GM19372 (cell line): ENCODE measurements at regions not wholly inside any gene's neighbourhood (a gene's known extent, or its start where the extent isn't known, plus 50 kb on each side); places are given as distances from the start of the nearest gene placed in this dataset.

Experiments used
- ATAC-seq: cut with Tn5 transposase; IDR thresholded peaks from one replicate; pipeline ENCODE4 v1.9.1; 2021; ENCODE audit warnings: mild to moderate bottlenecking, low read depth, moderate library complexity; ENCODE audit not compliant: unreplicated experiment

DNA sequence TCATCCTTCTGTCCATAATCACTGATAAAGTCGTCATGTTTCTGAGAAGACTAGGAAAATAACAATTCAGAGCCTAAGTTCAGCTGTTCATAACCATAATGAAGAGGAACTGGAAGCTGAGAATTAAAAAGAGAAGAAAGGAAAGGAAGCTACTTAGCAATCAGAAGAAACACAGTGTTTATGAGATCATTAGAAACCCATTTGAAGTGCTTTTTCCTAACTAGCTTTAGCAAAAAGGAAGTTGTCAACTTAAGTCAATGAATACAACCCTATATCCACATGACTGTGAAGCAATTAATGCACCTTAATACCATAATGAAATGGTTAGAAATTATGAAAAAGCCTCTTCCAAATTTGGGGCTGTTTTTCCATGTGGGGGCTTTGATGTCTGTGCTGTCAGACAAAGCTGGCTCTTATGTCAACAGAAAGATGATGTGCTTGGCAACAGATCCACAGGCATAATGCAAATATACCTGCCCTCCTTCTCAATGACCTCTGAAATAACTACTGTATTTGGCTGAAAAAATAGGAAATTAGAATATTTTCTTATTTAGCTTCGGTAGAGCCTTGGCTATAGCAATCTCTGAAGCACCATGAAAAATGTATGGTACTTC is 463.5 kb downstream of the RASEF start:
- ATAC-seq = no peak

DNA sequence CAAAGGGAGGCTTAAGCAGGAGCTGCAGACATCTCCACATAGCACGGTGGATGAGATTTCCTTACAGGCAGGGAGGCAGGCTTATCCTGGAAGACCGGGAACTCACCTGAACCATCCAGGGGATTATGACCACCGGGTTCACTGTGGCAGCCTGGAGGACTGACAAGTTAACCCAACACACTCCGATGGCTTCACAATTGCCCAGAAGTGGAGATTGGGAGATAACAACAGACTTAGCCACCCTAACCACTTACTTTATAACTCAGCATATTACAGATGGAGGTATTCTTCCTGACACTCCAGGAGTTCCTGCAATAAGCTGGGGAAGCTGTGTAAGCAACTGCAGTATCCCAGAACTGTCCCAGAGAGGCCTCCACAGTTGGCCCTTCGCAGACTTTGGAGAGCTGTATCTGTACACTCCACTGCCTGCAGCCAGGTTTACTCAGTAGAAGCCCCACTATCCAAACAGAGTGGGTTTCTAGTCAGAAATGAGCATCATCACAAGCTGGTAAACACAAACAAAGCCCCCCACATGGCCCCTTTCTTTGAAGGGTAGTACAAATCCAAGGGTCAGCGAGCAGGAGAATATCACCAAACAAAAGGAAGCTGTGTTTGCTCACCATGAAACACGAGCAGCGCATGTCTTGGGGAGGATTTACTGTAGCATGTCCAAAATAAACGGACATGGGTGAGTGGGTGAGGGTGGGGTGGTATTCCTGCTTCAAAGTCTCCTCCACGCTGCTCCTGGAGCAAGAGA is 462.2 kb downstream of the RASEF start:
- ATAC-seq = no peak

DNA sequence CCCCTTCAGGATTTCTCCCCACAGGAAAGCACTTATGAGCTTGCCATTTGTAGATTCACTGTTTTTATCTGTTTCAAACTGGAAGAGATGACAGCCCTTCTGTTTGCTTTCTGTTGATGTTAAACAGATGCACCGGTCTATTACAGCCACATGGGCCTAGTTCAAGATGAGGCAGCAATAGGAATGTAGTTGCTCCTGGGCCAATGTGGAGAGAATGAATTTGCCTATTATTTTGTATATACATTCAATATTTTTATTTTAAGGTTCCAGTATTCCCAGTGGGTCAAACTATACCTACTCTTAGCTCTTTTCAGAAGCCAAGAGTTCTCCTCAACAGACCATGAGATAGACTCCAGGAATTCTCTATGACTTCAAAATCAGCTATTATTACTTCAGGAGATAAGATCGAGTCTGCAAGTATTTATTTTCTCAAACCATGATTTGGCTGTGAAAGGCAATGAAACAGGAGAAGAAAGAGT is 461.6 kb downstream of the RASEF start:
- no peak for ATAC-seq

DNA sequence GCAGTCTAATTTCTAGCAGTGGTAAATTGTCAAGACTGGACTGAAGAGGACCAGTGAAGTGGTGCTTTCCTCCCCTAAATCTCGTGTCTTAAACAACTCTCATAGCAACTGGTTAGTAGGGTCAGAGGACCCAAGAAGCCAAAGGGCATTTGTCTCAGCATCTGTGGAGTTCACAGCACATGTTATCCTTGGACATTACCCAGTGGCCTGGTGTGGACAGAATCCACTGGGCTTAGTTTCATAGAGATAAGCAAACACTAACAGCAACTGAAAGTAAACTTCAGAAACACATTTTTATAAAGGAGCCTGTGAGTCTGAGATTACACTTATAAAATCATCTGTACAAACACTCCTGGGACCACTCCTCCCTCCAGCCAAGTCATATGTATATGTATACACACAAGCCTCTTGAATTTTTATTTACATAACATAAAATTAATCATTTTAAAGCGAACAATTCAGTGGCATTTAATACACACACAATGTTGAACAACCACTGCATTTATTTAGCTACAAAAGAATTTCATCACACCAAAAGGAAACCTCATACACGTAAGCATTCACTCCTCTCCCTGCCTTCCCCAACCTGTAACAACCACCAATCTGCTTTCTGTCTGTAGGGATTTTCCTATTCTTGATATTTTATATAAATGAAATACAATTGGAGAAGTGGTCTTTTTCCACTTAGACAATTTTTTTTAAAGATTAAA is 457.8 kb downstream of the RASEF start:
- ATAC-seq = no peak

DNA sequence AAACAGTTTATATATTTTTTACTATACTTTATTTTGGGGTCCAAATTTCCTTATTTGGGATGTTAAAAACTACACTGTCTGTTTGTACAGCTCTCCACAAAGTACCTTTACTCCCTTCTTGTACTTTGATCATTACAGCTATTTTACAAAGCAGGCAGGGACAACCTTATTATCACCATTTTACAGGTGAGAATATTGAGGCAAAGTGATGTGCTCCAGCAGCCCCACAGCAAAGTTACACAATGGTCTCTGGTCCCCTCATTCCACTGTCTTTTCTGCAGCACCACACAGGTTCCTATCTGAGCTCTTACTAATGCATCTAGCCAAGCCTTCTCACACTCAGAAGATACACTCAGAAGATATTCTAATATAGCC is 457.3 kb downstream of the RASEF start:
- no peak for ATAC-seq

DNA sequence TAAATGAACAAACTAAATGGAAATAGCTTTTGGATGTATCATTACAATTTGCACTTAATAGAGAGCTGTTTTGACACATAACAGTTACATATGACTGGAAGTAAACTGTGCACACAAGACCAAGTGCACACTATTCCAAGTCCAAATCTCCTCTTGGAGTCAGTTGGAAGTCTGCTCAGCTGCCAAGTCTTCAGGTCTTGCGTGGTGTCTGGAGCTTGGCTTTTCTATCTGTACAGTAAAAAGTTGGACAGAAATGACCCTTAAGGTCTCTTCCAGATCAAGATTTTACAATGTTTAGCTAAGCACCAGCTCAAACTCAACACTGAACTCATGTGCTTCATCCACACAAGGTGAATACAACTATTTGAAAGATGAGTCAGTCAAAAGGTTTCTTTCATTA is 456.9 kb downstream of the RASEF start:
- no peak for ATAC-seq

DNA sequence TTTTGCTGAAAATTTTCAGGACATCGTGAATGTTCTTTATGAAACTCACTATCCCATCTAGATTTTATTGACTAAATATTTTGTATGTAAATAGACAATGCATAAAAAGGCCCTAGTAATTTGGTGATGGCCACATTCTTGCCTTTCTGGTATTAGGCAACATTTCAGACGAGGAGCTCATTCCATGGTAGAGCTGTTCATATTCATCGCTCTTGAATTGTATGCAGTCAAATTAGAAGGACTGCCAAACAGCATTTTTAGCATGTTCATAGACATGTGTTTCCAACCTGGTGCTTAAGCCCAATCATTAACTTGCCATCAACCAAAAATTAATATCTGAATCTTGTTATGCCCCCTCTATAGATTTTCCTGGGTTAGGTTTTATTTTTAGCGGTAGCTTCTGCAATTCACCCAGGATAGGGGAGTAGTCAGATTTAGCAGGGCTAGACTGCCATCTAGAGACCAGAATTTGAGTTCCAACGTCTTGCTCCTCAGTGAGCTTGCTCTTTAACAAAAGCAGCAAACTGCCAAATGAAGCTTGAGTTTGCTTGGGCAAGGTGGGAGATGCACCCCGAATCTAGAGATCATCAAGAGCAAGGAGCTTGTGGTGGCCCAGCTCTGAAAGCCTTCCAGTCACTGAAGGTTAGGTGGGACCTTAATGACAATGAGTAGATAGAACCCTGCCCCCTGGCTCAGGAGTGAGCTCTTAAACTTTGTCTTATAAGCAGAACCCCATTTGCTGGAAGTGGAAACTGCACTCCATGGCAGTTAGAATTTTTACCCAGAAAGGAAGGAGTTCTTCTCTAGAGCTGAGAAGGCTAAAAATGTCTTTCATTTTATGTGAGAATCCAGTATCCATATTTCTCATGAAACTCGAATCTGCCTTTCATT is 456.2 kb downstream of the RASEF start:
- ATAC-seq = no peak

DNA sequence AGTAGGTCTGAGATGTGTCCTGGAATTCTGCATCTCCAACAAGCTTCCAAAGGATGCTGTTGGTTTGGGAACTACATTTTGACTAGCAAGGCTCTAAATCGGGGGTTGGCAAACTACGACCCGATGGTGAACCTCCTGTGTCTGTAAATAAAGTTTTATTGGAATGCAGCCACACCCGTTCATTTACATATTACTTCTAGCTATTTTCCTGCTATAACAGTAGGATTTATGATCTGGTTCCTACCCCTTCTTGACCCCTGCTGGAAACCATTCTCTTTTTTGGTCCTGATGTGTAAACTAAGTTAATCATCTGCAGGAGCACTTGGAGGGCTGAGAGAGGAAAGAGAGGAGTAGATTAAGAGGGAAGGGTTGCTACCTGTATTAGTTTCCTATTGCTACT is 454.5 kb downstream of the RASEF start:
- ATAC-seq = no peak

DNA sequence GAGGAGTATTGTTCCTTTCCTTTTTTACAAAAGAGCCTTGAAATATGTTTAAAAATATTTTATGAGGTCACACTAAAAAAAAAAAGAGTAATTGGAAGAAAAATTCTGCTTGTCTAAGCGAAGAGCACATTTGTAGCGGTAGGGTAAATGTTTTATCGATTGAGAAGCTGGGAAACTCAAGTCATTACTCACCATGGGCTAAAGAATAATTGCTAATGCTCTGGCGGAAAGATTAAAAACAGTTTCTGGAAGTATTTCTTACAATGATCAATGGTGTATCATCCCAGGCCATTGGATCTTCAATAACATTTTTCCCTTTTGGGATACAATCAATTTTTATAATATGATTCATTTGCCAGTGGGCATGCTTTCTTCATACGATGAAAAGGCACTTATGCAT is 450.0 kb downstream of the RASEF start:
- no peak for ATAC-seq

DNA sequence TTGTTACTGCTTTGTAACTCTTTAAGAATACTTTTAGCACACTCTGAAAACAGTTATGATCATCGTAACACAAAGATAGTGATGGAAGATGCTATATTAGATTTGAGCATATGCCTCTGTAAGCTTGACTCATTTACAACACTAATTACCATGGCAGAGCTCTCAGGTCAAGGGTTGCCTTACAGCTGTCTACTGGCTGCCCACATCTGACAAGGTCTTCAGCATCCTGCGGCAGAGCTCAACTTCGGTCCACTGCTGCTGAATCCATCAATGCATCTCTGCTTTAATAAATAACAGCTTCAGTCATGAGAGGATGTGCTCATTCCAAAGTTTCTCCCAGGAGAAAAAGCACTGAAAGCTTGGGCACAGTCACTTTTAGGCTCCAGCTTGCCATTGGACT is 449.4 kb downstream of the RASEF start:
- no peak for ATAC-seq

DNA sequence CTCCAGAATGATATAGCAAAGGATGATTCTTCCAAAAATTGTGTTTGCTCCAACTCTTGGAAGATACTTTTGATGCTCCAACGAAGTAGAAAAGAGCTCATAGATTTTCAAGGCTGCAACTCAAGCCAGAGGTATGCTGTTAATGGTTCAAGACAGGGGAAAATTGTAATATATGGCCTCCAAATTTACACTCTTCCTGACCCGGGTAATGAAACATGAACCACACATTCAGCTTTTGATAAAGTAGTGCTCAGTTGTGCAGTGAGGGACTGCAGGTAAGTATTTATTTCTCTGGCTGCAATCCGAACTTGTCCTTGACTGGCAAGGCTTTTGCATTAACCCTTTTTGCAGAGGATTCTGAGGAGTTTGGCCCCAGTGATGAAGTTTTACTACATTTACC is 446.4 kb downstream of the RASEF start:
- ATAC-seq = no peak

DNA sequence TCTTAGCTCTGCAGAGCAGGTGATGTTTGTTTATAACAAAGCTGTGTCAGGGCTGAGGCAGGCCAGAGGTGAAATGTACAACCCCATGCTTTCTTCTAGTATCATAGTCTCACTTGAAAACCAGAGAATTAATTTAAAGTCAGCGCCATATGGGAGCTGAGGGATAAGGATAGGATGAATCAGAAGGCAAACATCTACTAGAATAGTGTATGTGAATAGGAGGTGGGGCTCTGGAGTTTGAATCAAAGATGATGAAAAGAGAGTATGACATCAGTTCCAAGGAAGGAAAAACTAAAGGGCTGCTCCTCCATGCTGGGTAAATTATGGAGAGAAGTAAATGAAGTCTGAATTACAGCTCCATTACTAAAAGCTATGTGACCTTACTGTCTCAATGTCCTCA is 441.5 kb downstream of the RASEF start:
- no peak for ATAC-seq

DNA sequence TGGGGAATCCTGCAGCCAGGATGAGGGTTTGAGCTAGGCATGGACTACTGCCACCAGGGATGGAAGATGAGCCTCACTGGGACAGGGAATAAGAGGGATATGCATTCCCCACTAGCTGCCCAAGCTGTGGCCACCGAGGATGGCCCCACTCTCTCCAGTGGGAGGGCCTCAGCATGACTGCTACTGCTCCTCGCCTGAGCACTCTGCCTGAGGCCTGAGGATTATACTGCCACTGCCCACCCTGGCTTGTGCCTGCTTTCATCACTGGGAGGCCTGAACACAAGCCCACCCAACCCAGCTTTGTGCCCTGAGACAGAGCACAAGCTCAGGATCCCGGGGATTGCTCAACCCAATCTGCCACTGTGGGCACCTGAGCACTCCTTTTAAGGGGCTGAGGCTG is 425.6 kb downstream of the RASEF start:
- no peak for ATAC-seq

DNA sequence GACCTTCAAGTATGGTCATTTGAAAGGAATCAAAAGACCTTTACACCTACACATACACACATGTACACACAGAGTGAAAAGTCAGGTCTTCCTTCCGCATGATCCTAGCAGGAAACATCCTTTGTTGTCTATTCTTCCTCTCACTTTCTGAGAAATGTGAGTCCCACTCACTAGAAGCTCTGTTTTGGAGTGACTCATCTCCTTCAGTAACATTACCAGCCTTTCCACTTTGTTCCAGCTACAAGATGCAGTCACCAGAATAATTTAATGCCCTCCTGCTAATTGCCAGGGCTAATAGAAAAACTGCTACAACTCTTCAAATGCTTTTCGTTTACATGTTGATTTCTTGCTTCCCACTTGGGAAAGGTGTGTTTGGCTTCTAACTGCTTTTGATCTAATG is 417.3 kb downstream of the RASEF start:
- ATAC-seq = no peak

DNA sequence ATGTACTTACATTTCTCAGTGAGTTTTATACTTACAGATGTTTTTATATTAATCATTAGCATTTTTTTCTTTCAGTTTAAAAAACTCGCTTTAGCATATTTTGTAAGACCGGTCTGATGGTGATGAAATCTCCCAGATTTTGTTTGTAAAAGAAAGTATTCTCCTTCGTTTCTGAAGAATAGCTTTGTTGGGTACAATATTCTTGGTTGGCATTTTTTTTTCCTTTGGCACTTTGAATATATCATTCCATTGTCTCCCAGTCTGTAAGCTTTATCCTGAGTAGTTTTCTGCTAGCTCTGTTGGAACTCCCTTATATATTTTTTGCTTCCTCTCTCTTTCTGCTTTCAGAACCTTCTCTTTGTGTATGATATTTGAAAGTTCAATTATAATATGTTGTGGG is 412.6 kb downstream of the RASEF start:
- ATAC-seq = no peak

DNA sequence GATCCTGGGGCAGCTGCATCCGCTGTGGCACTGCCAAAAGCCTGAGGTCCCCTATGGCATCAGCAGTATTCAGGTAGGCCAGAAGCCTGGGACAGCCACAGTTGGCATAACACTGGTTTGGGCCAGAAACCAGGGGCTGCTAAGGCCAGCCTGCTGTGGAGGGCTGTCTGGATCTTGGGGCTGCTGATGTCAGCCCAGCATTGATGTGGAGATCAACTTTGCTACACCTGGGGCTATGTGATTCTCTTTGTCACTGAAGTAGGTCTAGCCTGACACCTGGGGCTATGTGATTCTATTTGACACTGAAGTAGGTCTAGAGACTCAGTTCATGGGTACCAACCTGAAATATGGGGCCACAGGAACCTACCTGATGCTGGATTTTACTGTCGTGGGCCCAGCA is 411.5 kb downstream of the RASEF start:
- ATAC-seq = no peak

DNA sequence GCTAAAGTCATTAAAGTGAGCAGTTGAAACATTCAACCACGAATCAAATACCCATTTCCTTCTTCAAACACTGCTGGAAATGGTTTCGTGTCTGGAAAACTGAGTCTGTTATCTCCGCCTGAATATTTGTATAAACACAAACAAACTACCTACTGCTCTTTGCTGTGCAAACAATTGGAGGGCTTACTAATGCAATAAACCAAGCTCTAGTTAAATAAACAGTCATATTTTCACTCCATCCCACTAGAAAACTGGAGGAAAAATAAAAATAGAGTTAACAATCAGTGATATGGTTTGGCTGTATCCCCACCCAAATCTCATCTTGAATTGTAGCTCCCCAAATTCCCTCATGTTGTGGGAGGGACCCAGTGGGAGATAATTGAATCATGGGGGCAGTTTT is 397.6 kb downstream of the RASEF start:
- no peak for ATAC-seq

DNA sequence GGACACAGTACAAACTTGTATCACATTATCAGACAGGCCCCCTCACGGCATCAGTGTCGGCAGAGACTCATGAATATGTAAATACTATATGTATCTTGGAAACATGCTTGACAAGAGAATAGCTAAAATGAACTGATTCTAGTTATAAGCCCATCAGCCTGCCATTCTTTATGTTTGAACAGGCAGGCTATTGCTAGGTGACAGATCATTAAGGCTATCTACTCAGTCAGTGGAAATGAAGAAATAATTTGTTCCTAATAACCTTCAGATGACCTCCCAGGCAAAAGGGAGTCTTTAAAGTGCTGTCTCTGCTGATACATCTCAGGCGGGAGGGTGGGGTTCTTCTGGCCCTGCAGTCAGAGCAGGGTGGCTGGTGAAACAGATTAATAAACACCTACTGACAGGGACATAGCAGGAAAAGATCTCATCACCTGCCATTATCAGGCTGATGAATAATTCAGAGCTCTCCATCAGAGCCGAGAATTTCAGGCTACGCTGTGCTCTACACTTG is 394.2 kb downstream of the RASEF start:
- no peak for ATAC-seq

DNA sequence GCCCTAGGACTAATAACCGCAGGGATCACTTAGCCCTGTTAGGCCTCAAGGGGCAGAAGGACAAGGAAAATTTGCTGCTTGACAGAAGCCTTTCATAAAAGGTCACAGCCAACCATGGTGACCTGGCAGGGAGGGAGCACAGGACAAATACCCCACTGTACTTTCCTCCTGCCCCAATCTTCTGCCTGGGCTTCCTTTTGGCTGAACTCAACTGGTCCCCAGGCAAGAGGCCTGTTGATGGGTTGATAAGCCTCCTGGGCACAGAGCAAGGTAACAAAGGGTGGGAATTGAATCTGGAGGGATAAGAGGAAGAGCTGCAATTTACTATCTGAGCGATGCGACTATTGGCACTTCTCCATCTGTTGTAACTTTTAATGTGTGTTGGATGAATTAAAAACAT is 392.9 kb downstream of the RASEF start:
- no peak for ATAC-seq

DNA sequence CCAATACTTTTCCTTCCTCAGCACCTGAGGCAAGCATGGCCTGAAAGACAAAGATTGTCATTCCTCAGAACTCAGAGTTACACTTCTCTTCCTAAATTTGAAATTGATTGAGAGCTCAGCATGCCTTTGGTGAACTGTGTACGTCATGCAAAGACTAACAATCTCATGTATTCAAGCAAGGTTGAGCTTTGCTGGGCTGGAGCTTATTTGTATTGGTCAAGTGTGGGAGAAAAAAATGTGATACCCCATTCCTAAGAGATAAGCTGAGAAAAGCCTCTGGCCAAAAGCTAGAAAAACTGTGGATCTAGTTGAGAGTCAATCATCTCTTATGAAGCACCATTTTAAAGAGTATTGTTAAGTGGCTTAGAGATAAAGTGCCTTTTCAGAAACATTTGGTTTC is 392.2 kb downstream of the RASEF start:
- no peak for ATAC-seq

DNA sequence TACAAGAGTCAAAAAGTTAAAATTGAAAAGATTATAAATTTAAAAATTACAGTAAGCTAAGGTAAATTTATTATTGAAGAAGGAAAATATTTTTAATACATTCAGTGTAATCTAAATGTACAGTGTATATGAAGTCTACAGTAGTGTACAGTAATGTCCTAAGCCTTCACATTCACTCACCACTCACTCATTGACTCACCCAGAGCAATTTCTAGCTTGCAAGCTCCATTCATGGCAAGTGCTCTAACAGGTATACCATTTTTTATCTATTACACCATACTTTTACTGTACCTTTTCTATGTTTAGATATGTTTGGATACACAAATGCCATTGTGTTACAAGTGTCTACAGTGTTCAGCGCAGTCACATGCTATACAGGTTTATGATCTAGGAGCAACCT is 389.7 kb downstream of the RASEF start:
- ATAC-seq = no peak
